ENCODE measurements at regions not wholly inside any gene's neighbourhood (a gene's known extent, or its start where the extent isn't known, plus 50 kb on each side); places are given as distances from the start of the nearest gene placed in this dataset.

DNA sequence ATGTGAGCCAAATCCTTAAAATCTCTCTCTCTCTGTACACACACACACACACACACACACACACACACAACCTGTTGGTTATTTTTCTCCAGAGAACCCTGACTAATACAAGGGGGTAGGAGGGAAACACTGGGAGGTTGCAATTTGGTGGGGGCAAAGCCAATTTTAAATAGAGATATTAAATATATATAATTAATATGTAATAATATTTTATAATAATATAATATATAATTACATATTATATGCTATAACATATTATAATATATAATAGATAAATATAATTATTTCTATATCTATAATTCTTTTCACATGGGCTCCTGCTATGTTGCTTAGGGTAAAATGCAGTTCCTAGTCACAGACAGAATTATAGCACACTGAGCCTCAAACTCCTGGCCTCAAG lies 1354.2 kb downstream of the FSTL5 start:
- TF ChIP-seq, protein P1, sequence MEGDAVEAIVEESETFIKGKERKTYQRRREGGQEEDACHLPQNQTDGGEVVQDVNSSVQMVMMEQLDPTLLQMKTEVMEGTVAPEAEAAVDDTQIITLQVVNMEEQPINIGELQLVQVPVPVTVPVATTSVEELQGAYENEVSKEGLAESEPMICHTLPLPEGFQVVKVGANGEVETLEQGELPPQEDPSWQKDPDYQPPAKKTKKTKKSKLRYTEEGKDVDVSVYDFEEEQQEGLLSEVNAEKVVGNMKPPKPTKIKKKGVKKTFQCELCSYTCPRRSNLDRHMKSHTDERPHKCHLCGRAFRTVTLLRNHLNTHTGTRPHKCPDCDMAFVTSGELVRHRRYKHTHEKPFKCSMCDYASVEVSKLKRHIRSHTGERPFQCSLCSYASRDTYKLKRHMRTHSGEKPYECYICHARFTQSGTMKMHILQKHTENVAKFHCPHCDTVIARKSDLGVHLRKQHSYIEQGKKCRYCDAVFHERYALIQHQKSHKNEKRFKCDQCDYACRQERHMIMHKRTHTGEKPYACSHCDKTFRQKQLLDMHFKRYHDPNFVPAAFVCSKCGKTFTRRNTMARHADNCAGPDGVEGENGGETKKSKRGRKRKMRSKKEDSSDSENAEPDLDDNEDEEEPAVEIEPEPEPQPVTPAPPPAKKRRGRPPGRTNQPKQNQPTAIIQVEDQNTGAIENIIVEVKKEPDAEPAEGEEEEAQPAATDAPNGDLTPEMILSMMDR (conservative IDR thresholded peaks at IDR 0.05): no peak
- H3K27ac ChIP-seq: no peak overlapping the region

DNA sequence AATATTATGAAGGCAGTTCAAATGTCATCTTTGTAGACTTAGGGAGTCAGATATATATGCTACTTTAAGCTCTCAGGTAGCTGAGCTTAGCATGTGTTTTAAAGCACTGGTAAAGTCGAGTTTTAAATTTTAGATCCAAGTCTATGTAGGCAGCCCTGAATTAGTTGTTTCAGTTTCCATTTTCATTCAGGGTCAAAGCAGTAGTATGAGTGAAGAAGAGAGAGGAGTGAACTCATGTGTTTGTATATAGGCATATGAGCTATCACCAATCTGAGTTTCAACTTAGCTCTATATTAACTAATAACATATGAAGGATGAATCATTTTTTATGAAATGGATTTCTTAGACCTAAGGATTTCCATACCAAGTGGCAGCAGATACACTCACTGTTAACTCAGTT lies 1353.4 kb downstream of the FSTL5 start:
- H3K27ac ChIP-seq: no peak overlapping the region
- TF ChIP-seq, protein P1 (conservative IDR thresholded peaks at IDR 0.05): no peak

DNA sequence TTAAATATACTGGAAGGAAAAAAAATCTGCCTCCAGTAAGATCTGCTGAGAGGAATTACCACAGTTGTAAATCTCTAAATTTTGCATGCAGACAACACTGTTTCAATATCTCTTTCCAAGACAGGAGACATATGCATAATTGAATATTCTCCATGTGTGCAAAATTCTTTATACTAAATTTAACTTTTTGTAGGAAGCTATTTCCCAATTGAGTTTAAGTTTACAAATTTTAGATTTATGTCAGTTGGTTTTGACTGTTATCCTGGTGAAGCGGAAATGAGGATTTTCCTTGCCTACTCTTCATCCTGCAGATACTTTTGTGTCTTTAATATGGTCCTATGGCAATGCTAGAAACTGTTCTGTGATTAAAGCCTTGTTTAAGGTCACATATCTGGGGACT lies 1352.9 kb downstream of the FSTL5 start:
- no peak overlapping the region for H3K27ac ChIP-seq
- TF ChIP-seq, protein P1 (conservative IDR thresholded peaks at IDR 0.05): no peak

DNA sequence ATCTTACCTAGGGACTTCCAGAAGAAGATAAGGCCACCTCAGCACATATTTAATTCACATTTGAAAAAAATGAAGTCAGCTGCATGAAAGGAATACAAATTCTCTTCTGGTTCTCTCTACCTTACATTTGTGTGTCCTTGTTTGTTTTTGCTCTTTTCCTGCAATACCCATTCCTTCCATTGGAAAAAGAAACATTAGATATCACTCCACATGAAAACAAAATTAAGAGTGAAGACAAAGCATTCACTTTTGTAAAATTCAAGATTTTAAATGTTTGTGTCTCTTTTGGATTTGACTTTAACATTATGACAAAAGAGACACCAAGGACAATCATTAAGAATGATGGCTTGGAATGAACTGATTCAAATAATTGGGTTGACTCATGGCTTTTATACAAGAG lies 1351.8 kb downstream of the FSTL5 start:
- H3K27ac ChIP-seq: no peak overlapping the region
- TF ChIP-seq, protein P1 (conservative IDR thresholded peaks at IDR 0.05): no peak

DNA sequence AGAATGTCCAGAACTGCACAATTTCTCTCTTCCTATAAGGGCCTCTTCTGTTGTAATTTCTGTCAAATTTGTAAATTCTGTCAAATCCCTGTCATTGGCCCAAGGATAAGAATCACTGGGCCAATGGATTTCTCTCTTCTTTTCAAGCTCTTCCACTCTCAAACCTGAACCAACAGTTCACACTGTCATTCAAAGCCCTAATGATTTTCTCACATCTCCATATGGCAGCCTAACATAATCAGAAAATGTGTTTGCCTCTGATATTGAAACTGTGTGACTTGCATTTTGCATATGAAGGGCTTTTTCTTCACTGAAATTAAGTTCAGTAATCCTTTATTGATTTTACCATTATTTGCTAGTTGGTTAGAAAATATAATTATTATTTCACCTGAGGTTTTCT lies 1349.1 kb downstream of the FSTL5 start:
- TF ChIP-seq, protein P1 (conservative IDR thresholded peaks at IDR 0.05): no peak
- no peak overlapping the region for H3K27ac ChIP-seq

DNA sequence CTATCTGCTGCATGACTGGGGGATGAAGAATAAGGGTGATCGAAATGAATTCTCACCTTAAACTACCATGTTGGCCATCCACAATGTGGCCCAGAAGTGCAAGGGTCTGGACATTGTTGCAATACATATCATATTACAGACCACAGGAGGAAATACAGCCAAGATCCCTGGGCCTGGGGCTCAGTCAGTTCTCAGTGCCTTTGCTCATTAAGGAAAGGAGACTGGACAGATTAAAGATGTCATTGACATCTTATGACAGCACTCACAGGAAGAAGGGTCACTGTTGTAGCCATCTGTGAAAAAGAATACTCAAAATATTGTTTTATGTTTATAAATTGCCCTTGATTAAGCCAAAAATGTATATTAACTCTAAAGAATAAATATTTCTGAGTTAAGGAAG lies 1345.2 kb downstream of the FSTL5 start:
- H3K27ac ChIP-seq: no peak overlapping the region
- TF ChIP-seq, protein P1 (conservative IDR thresholded peaks at IDR 0.05): no peak

DNA sequence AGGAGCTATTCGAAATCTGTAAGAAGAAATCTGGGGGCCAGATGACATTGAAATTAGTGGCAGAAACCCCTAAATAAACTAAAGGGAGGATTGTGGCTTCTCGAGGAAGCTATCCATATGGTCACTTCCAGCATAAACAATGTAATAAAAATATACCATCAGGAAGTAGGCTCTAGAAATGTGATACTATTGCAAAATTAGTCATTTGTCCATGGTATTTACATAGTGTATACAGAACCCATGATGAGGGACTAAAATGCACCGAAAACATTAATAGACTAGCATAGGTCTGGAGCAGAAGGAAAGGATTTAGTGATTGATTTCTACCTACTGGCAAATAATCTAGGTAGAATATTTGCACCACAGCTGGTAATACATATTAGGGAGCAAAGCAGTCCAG lies 1344.0 kb downstream of the FSTL5 start:
- TF ChIP-seq, protein P1 (conservative IDR thresholded peaks at IDR 0.05): no peak
- no peak overlapping the region for H3K27ac ChIP-seq

DNA sequence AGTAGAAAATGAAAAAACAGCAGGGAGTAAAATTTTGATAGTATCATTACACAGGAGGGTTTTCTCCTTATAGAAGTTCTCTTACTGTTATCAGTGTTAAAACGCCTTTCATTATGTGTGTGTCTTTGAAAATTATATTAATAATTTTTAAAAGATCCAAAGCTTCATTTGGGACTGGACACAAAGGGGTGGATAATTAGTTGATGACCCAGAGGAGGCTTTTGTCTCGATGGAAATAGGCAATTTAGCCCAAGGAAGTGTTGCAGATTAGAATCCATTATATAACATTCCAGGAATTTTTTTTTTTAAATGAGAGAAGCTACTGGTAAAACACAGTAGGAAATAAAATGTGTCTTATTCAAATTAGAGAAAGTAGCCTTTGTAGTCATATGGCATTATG lies 1339.3 kb downstream of the FSTL5 start:
- TF ChIP-seq, protein P1 (conservative IDR thresholded peaks at IDR 0.05): no peak
- H3K27ac ChIP-seq: no peak overlapping the region
